Upper lobe of right lung (tissue), 1 donor: ENCODE measurements at regions not wholly inside any gene's neighbourhood (a gene's known extent, or its start where the extent isn't known, plus 50 kb on each side); places are given as distances from the start of the nearest gene placed in this dataset.

Experiments used
- ATAC-seq: fragments of 200-7000 bp; cut with Tn5 transposase; one replicate; pipeline ENCODE4 v1.9.1; 2020; ENCODE audit warnings: mild to moderate bottlenecking, moderate library complexity
- DNase-seq: peaks from one replicate; pipeline ENCODE4 v3.0.0-alpha.2; 2020
- H3K27ac ChIP-seq: fragments of 200-600 bp; one replicate; pipeline ENCODE4 v1.8.0; 2022
- H3K27me3 ChIP-seq: fragments of 200-600 bp; one replicate; pipeline ENCODE4 v1.8.0; 2022; ENCODE audit warnings: mild to moderate bottlenecking
- H3K36me3 ChIP-seq: fragments of 200-600 bp; one replicate; pipeline ENCODE4 v1.8.0; 2022
- H3K4me1 ChIP-seq: fragments of 200-600 bp; one replicate; pipeline ENCODE4 v1.8.0; 2022
- H3K4me3 ChIP-seq: fragments of 200-600 bp; one replicate; pipeline ENCODE4 v1.8.0; 2022; ENCODE audit warnings: mild to moderate bottlenecking
- H3K9me3 ChIP-seq: fragments of 200-600 bp; one replicate; pipeline ENCODE4 v1.8.0; 2022
- CTCF ChIP-seq: fragments of 200-600 bp; IDR thresholded peaks from one replicate; pipeline ENCODE4 v1.8.0; 2022; ENCODE audit warnings: antibody characterized with exemption
- intact Hi-C: fragments of 100-400 bp; cut with DNase I; formaldehyde crosslinking; loops from one replicate; pipeline ENCODE4 v1.11.0; 2022
- donor health status: DM: no; HTN: yes; CAD: no; lungs with severe emphysema.

- H3K4me3 ChIP-seq: no peak overlapping the region
- no peaks in the 10 kb centered on the region for H3K27me3 ChIP-seq
- intact Hi-C loops: no loop called here
- TF ChIP-seq CTCF: no peak
- no peaks in the 10 kb centered on the region for H3K4me1 ChIP-seq
- H3K36me3 ChIP-seq: no peaks in the 10 kb centered on the region
- DNase-seq (no peak), ATAC-seq (peak; percentile 29)
- H3K27ac ChIP-seq: peak overlapping the region; percentile 47
- no peaks in the 10 kb centered on the region for H3K9me3 ChIP-seq
These were observed 145.5 kb upstream of the CDKN3 start for GRCh38 chr14:54251356-54251755.

- intact Hi-C loops: no loop called here
- peak; percentile 79 for ATAC-seq
- no peak for TF ChIP-seq CTCF
These were observed 144.6 kb upstream of the CDKN3 start for GRCh38 chr14:54252072-54252730.

GRCh38 chr14:54253195-54253947 is 143.4 kb upstream of the CDKN3 start:
- H3K36me3 ChIP-seq: no peaks in the 10 kb centered on the region
- no peak for TF ChIP-seq CTCF
- H3K4me1 ChIP-seq: no peaks in the 10 kb centered on the region
- ATAC-seq: peak; percentile 39
- H3K27ac ChIP-seq: peak overlapping the region; percentile 19
- H3K4me3 ChIP-seq: no peak overlapping the region
- H3K9me3 ChIP-seq: no peaks in the 10 kb centered on the region
- no peak for DNase-seq
- intact Hi-C loops: no loop called here
- no peaks in the 10 kb centered on the region for H3K27me3 ChIP-seq

More at GRCh38 chr14:54252072-54252730, 144.6 kb upstream of the CDKN3 start:
- Histone ChIP-seq H3K9me3 (no peaks in the 10 kb centered on the region), H3K27me3 (no peaks in the 10 kb centered on the region), H3K36me3 (no peaks in the 10 kb centered on the region), H3K27ac (peak overlapping the region; percentile 30), H3K4me1 (no peaks in the 10 kb centered on the region), H3K4me3 (no peak overlapping the region)
- DNase-seq: no peak

- intact Hi-C loops: no loop called here
- Histone ChIP-seq H3K27me3 (no peaks in the 10 kb centered on the region), H3K36me3 (no peaks in the 10 kb centered on the region), H3K4me3 (no peak overlapping the region), H3K27ac (no peak overlapping the region), H3K9me3 (no peaks in the 10 kb centered on the region), H3K4me1 (no peaks in the 10 kb centered on the region)
- DNase-seq (no peak), ATAC-seq (no peak)
- no peak for TF ChIP-seq CTCF
These were observed 140.7 kb upstream of the CDKN3 start for GRCh38 chr14:54256156-54256555.

- TF ChIP-seq CTCF: no peak
- DNase-seq (no peak), ATAC-seq (no peak)
- Histone ChIP-seq H3K36me3 (no peaks in the 10 kb centered on the region), H3K9me3 (no peaks in the 10 kb centered on the region), H3K4me1 (no peaks in the 10 kb centered on the region), H3K27ac (no peak overlapping the region), H3K4me3 (no peak overlapping the region), H3K27me3 (no peaks in the 10 kb centered on the region)
- intact Hi-C loops: no loop called here
These were observed 139.4 kb upstream of the CDKN3 start for GRCh38 chr14:54257424-54257823.
